ENCODE measurements at regions not wholly inside any gene's neighbourhood (a gene's known extent, or its start where the extent isn't known, plus 50 kb on each side); places are given as distances from the start of the nearest gene placed in this dataset.
A peak's percentile ranks its signal among the peaks of the same experiment; 100 is the strongest.

- H3K4me3 ChIP-seq (ENCODE audit: low read length) = no peak overlapping the region
- no peaks in the 10 kb centered on the region for H3K36me3 ChIP-seq (ENCODE audit: control insufficient read depth, insufficient read depth, low read length)
- DNase-seq = no peak
- H3K36me3 Mint-ChIP-seq = no peaks in the 10 kb centered on the region
- no peaks in the 10 kb centered on the region for H3K4me1 Mint-ChIP-seq
- peaks cover 3% of the 10 kb centered on the region for H3K9me3 ChIP-seq (ENCODE audit: control insufficient read depth, insufficient read depth, low read length)
- H3K27ac ChIP-seq (ENCODE audit: low read length) = no peak overlapping the region
- no peak overlapping the region for H3K27ac Mint-ChIP-seq
- H3K9me3 Mint-ChIP-seq = peaks cover 4 to 17% of the 10 kb centered on the region in 2 donors
- H3K4me3 Mint-ChIP-seq = no peak overlapping the region
- intact Hi-C loops (cut with micrococcal nuclease) = no loop called here
- ATAC-seq = no peak
- no peaks in the 10 kb centered on the region for H3K27me3 ChIP-seq (ENCODE audit: control insufficient read depth, insufficient read depth, low read length)
- H3K27me3 Mint-ChIP-seq (ENCODE audit: low read depth in 2 of 2) = peaks cover 0 to 3% of the 10 kb centered on the region in 2 donors
- no peaks in the 10 kb centered on the region for H3K4me1 ChIP-seq (ENCODE audit: control insufficient read depth, insufficient read depth, low read length)
- no peak for TF ChIP-seq CTCF (IDR thresholded peaks at IDR 0.05)
These were observed 2112.2 kb upstream of the C9orf72 start for GRCh38 chr9:29685531-29685930.

- Mint-ChIP-seq H3K27me3 (ENCODE audit: low read depth in 2 of 2) (peaks cover 0 to under 1% of the 10 kb centered on the region in 2 donors), H3K27ac (no peak overlapping the region), H3K4me3 (no peak overlapping the region), H3K4me1 (no peaks in the 10 kb centered on the region), H3K36me3 (peaks cover 7% of the 10 kb centered on the region), H3K9me3 (peaks cover 3 to 10% of the 10 kb centered on the region in 2 donors)
- WGBS (ENCODE audit: insufficient coverage) = 73% methylated on average over 1 of the region's 2 CpGs
- intact Hi-C loops (cut with micrococcal nuclease) = loop anchor here (5.0 kb wide), 1 partner anchor 919 kb away; no protein-coding TSS in a partner anchor
- H3K36me3 ChIP-seq (ENCODE audit: control insufficient read depth, insufficient read depth, low read length) = no peaks in the 10 kb centered on the region
- TF ChIP-seq CTCF (IDR thresholded peaks at IDR 0.05) = no peak
- H3K4me3 ChIP-seq (ENCODE audit: low read length) = no peak overlapping the region
- ATAC-seq (no peak), DNase-seq (no peak)
- H3K27ac ChIP-seq (ENCODE audit: low read length) = no peak overlapping the region
- H3K27me3 ChIP-seq (ENCODE audit: control insufficient read depth, insufficient read depth, low read length) = no peaks in the 10 kb centered on the region
- no peaks in the 10 kb centered on the region for H3K9me3 ChIP-seq (ENCODE audit: control insufficient read depth, insufficient read depth, low read length)
- H3K4me1 ChIP-seq (ENCODE audit: control insufficient read depth, insufficient read depth, low read length) = no peaks in the 10 kb centered on the region
These were observed 2117.9 kb upstream of the C9orf72 start for GRCh38 chr9:29691145-29691544.

- Histone ChIP-seq H3K36me3 (ENCODE audit: control insufficient read depth, insufficient read depth, low read length) (no peaks in the 10 kb centered on the region), H3K27me3 (ENCODE audit: control insufficient read depth, insufficient read depth, low read length) (no peaks in the 10 kb centered on the region), H3K4me1 (ENCODE audit: control insufficient read depth, insufficient read depth, low read length) (no peaks in the 10 kb centered on the region), H3K9me3 (ENCODE audit: control insufficient read depth, insufficient read depth, low read length) (no peaks in the 10 kb centered on the region), H3K27ac (ENCODE audit: low read length) (no peak overlapping the region), H3K4me3 (ENCODE audit: low read length) (no peak overlapping the region)
- TF ChIP-seq CTCF (IDR thresholded peaks at IDR 0.05) = peak; percentile 37
- no peaks in the 10 kb centered on the region for H3K27me3 Mint-ChIP-seq (ENCODE audit: low read depth in 2 of 2)
- H3K27ac Mint-ChIP-seq = no peak overlapping the region
- DNase-seq = no peak
- WGBS (ENCODE audit: insufficient coverage) = 60% methylated on average over 7 of the region's 7 CpGs
- H3K4me3 Mint-ChIP-seq = no peak overlapping the region
- no peaks in the 10 kb centered on the region for H3K4me1 Mint-ChIP-seq
- peak in 2 of 3 donors; percentile 39 to 67 for ATAC-seq
- H3K9me3 Mint-ChIP-seq = peaks cover 3 to 7% of the 10 kb centered on the region in 2 donors
- intact Hi-C loops (cut with micrococcal nuclease) = loop anchor here (1.0 to 5.0 kb wide), 2 partner anchors 480 to 920 kb away; no protein-coding TSS in a partner anchor
- H3K36me3 Mint-ChIP-seq = peaks cover 7% of the 10 kb centered on the region
These were observed 2118.6 kb upstream of the C9orf72 start for GRCh38 chr9:29691758-29692407.

- Histone ChIP-seq H3K27me3 (ENCODE audit: control insufficient read depth, insufficient read depth, low read length) (no peaks in the 10 kb centered on the region), H3K4me3 (ENCODE audit: low read length) (no peak overlapping the region), H3K27ac (ENCODE audit: low read length) (no peak overlapping the region), H3K9me3 (ENCODE audit: control insufficient read depth, insufficient read depth, low read length) (no peaks in the 10 kb centered on the region), H3K36me3 (ENCODE audit: control insufficient read depth, insufficient read depth, low read length) (no peaks in the 10 kb centered on the region), H3K4me1 (ENCODE audit: control insufficient read depth, insufficient read depth, low read length) (no peaks in the 10 kb centered on the region)
- Mint-ChIP-seq H3K27ac (no peak overlapping the region), H3K4me3 (no peak overlapping the region), H3K9me3 (peaks cover 3 to 6% of the 10 kb centered on the region in 2 donors), H3K27me3 (ENCODE audit: low read depth in 2 of 2) (no peaks in the 10 kb centered on the region), H3K4me1 (no peaks in the 10 kb centered on the region), H3K36me3 (peaks cover 7% of the 10 kb centered on the region)
- no peak for DNase-seq
- no peak for ATAC-seq
- no peak for TF ChIP-seq CTCF (IDR thresholded peaks at IDR 0.05)
- intact Hi-C loops (cut with micrococcal nuclease) = no loop called here
- WGBS (ENCODE audit: insufficient coverage) = no CpG with 5 or more reads among the region's 2 CpGs
These were observed 2123.7 kb upstream of the C9orf72 start for GRCh38 chr9:29697011-29697410.
